ENCODE measurements at regions not wholly inside any gene's neighbourhood (a gene's known extent, or its start where the extent isn't known, plus 50 kb on each side); places are given as distances from the start of the nearest gene placed in this dataset.

DNA sequence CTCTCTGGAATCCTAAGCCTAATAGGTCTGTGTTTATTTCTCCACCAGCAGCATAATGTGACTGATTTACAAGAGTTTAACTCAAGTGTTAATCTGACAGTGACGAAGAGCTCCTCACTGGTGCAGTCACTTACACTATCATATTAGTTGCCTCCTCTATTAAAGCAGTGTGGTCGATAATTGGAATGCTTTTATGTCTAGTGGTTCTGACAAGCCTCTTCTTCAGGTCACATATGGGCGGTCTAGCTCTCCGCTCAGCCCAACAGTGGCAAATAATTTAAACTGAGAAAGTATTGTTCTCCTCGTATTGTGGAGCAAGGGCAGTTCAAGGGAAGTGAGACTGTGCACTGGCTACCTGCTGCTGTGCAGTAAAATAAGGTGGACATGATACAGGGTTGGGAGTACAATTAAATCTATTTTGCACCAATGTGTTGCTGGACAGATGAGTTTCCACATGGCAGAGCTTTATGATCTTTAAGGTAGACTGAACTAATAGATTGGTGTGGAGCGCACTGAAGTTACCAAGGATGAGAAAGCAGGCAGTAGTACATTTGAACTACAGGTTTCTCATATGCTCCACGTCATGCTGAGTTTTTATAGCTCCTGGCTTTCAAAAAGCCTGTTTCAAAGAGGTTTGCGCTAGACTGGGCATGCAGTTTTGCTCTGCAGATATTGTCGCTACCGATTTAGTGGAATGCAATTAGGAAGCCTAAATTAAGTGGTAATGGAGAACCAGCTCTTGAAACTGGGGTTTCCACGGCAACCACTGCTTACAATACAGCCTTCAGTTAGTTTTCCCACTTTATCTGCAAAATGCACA lies 151.7 kb upstream of the POU3F3 start:
- Histone ChIP-seq H3K4me3 (no peak overlapping the region), H3K9me3 (no peaks in the 10 kb centered on the region), H3K27me3 (no peaks in the 10 kb centered on the region), H3K4me1 (no peaks in the 10 kb centered on the region), H3K27ac (no peak overlapping the region), H3K36me3 (no peaks in the 10 kb centered on the region)
- DNase-seq (ENCODE audit: low spot score) = no peak
- TF ChIP-seq CTCF (IDR thresholded peaks at IDR 0.05) = no peak

DNA sequence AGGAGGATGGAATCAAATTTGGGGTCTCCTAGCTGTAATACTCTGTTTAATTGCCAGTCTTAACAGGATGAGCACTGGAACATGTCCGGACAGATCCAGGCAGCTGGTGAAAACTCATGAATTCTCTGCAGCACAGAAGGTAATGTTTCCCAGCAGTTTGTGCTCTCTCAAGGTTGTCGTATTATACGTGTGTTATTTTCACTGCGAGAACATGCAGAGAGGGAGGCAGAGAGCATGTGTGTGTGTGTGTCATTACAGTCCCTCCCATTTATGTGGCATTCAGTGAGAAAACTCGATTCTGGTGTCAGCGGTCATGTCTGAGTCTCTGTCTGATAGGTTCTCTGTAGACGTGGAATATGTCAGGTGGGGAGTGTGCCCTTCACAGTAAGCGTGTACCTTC lies 150.2 kb upstream of the POU3F3 start:
- no peak for DNase-seq (ENCODE audit: low spot score)
- Histone ChIP-seq H3K27me3 (no peaks in the 10 kb centered on the region), H3K9me3 (no peaks in the 10 kb centered on the region), H3K36me3 (no peaks in the 10 kb centered on the region), H3K4me3 (no peak overlapping the region), H3K4me1 (no peaks in the 10 kb centered on the region), H3K27ac (no peak overlapping the region)
- TF ChIP-seq CTCF (IDR thresholded peaks at IDR 0.05) = no peak

DNA sequence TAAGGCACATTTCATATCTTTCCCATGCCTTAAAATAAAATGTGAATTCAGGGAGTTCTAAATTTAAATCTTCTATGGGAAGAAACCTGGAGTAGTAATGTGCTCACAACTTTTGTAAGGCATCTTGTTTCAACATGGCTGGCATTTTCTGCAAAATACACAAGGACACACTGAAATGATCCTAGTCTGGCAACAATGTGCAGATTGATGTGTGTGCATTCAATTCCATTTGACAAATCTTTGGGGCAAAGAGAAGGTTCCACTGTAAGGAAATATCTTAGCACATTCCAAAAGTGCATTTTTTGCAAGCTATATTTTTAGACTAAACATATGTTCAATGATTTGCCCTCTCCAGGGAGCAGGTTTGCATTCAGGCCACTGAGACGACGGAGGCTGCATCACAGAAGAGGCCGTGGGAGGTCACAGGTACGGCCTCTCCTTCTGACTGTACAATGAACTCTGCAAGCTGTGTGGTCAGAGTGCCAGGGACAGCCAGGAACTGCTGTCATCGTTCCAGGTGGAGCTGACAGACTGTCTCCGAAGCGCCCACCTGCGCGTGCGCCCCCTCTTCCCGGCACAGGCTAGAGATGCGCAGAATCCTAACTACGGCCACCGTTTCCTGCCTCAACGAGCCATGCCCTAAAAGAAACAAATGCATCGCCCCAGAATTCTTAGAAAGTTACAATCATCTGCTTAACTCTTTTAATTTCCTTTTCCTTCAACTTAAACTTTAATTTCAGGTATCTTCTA lies 149.2 kb upstream of the POU3F3 start:
- no peak for TF ChIP-seq CTCF (IDR thresholded peaks at IDR 0.05)
- Histone ChIP-seq H3K4me1 (no peaks in the 10 kb centered on the region), H3K27me3 (no peaks in the 10 kb centered on the region), H3K4me3 (no peak overlapping the region), H3K27ac (no peak overlapping the region), H3K36me3 (no peaks in the 10 kb centered on the region), H3K9me3 (no peaks in the 10 kb centered on the region)
- no peak for DNase-seq (ENCODE audit: low spot score)

DNA sequence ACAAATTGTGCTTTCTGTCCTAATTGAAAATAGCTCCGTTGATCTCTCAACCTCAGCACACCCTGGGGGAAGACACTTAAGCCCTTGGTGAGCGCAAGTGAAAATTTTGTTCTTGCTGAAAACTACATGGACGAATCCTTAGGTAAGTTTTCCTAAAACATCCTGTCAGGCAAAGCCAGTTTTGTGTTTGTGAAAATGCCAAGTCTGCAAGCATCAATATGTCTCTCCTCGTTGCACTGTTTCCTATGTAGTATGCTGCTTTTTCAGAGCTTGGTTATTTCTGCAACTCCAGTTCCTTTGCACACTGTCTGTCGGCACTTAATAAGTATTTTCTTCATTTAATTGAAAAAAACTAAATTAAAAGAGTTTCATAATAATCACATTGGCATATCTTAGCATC lies 146.9 kb upstream of the POU3F3 start:
- no peaks in the 10 kb centered on the region for H3K27me3 ChIP-seq
- H3K4me3 ChIP-seq = no peak overlapping the region
- TF ChIP-seq CTCF (IDR thresholded peaks at IDR 0.05) = no peak
- H3K27ac ChIP-seq = no peak overlapping the region
- DNase-seq (ENCODE audit: low spot score) = no peak
- no peaks in the 10 kb centered on the region for H3K4me1 ChIP-seq
- no peaks in the 10 kb centered on the region for H3K36me3 ChIP-seq
- H3K9me3 ChIP-seq = no peaks in the 10 kb centered on the region

DNA sequence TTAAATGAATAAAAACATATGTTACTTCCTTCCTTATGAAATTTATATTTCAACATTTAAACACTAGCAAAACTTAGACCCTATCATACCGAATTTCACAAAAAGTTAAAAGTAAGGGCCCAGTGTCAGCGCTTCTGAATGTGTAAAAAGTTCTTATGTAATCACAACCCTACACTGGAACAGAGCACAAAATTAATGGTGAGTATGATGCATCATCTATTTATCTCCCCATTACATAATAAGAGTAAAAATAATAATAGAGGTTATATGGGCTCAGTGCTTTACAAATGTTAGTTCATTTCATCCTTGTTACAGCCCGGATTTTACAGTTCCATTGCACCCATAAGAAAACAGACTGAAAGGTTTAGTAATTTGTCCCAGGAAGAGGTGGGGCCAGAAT lies 144.9 kb upstream of the POU3F3 start:
- no peak overlapping the region for H3K4me3 ChIP-seq
- H3K4me1 ChIP-seq = no peaks in the 10 kb centered on the region
- no peak overlapping the region for H3K27ac ChIP-seq
- no peak for TF ChIP-seq CTCF (IDR thresholded peaks at IDR 0.05)
- no peaks in the 10 kb centered on the region for H3K9me3 ChIP-seq
- no peaks in the 10 kb centered on the region for H3K36me3 ChIP-seq
- no peaks in the 10 kb centered on the region for H3K27me3 ChIP-seq
- no peak for DNase-seq (ENCODE audit: low spot score)
